ENCODE measurements at regions not wholly inside any gene's neighbourhood (a gene's known extent, or its start where the extent isn't known, plus 50 kb on each side); places are given as distances from the start of the nearest gene placed in this dataset.

DNA sequence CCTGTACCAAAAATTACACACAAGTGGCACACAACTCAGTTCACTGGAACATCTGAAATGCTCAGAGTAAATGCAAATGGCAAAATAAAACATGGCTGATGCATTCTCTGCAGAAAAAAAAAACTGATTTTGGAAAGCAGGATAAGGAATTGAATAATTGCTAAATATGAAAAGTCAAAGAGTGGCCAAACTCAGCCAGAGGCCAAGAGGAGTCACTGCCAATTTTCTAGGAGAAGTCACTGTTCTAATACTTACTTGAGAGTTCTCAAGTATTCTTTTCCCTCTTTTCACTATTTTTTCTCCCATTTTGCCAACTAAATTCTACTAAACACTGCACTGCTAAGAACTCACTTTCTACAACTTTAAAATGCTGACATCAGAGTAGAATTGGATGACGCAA lies 1018.6 kb downstream of the TUSC7 start:
- intact Hi-C loops (cut with DNase I): no loop called here
- WGBS (ENCODE audit: insufficient coverage, low coverage, low lambda C conversion rate, missing lambda C conversion rate): 41% methylated on average over 1 of the region's 1 CpG

DNA sequence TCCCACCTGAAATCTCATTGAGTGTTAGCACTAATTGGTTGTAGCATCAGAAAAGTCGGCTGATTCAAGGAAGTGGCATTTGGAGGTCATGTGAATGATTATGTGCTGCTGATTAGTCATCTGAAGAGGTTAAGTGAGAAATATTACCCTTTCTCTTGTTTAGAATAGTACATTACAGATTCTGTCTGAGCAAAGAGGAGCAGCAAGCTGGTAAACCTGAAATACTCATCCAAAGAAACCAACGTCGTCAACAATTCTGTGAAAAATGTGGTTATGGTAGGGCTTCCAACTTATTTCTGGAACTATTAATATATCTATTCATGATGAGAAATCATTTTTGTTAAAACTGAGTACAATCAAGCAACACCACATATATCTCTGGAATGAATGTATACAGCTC lies 1024.9 kb downstream of the TUSC7 start:
- Histone ChIP-seq H3K27me3 (no peaks in the 10 kb centered on the region), H3K4me3 (no peak overlapping the region), H3K9me3 (no peaks in the 10 kb centered on the region), H3K36me3 (no peaks in the 10 kb centered on the region), H3K4me1 (no peaks in the 10 kb centered on the region), H3K27ac (no peak overlapping the region)
- DNase-seq (no peak), ATAC-seq (no peak)
- intact Hi-C loops (cut with DNase I): no loop called here
- TF ChIP-seq, protein P1, sequence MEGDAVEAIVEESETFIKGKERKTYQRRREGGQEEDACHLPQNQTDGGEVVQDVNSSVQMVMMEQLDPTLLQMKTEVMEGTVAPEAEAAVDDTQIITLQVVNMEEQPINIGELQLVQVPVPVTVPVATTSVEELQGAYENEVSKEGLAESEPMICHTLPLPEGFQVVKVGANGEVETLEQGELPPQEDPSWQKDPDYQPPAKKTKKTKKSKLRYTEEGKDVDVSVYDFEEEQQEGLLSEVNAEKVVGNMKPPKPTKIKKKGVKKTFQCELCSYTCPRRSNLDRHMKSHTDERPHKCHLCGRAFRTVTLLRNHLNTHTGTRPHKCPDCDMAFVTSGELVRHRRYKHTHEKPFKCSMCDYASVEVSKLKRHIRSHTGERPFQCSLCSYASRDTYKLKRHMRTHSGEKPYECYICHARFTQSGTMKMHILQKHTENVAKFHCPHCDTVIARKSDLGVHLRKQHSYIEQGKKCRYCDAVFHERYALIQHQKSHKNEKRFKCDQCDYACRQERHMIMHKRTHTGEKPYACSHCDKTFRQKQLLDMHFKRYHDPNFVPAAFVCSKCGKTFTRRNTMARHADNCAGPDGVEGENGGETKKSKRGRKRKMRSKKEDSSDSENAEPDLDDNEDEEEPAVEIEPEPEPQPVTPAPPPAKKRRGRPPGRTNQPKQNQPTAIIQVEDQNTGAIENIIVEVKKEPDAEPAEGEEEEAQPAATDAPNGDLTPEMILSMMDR (IDR thresholded peaks at IDR 0.05): no peak
- no peak for TF ChIP-seq POLR2A (IDR thresholded peaks at IDR 0.05)
- 83% methylated on average over 3 of the region's 3 CpGs for WGBS (ENCODE audit: insufficient coverage, low coverage, low lambda C conversion rate, missing lambda C conversion rate)

More for the DNA sequence above, 1018.6 kb downstream of the TUSC7 start:
- Histone ChIP-seq H3K27ac (no peak overlapping the region), H3K4me1 (no peaks in the 10 kb centered on the region), H3K36me3 (no peaks in the 10 kb centered on the region), H3K27me3 (no peaks in the 10 kb centered on the region), H3K9me3 (no peaks in the 10 kb centered on the region), H3K4me3 (no peak overlapping the region)
- ATAC-seq (no peak), DNase-seq (no peak)
- no peak for TF ChIP-seq POLR2A (IDR thresholded peaks at IDR 0.05)
- TF ChIP-seq, protein P1 (IDR thresholded peaks at IDR 0.05): no peak

DNA sequence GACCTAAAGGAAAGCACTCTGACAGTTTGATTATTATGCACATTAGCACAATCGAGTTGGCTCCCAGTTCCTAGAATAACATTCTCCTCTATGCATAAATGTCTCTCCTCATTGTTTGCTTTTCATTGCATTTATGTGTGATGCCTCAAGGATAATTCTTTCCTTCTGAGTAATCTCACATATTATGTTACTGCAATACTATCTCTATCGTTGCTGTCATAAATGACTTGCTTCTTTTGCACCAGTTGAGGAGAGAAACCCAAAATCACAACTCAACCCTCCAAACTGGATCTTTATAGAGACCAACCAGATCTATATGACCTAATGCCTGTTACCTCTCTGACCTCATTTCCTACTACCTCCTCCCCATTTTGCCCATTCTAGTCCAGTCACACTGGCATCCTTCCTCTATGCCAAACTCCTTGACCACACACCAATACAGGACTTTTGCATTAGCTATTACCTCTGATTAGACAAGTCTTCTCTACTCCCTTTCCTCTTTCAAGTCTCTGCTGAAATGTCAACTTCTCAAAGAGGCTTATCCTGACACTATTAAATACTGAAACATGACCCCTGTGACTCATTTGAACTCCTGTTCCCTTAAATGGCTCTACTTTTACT lies 1026.0 kb downstream of the TUSC7 start:
- H3K4me3 ChIP-seq: no peak overlapping the region
- DNase-seq: no peak
- no peak for TF ChIP-seq POLR2A (IDR thresholded peaks at IDR 0.05)
- TF ChIP-seq, protein P1 (IDR thresholded peaks at IDR 0.05): no peak
- no peaks in the 10 kb centered on the region for H3K4me1 ChIP-seq
- H3K36me3 ChIP-seq: no peaks in the 10 kb centered on the region
- 42% methylated on average over 2 of the region's 2 CpGs for WGBS (ENCODE audit: insufficient coverage, low coverage, low lambda C conversion rate, missing lambda C conversion rate)
- H3K27me3 ChIP-seq: no peaks in the 10 kb centered on the region
- no peak overlapping the region for H3K27ac ChIP-seq
- intact Hi-C loops (cut with DNase I): no loop called here
- ATAC-seq: no peak
- H3K9me3 ChIP-seq: no peaks in the 10 kb centered on the region

DNA sequence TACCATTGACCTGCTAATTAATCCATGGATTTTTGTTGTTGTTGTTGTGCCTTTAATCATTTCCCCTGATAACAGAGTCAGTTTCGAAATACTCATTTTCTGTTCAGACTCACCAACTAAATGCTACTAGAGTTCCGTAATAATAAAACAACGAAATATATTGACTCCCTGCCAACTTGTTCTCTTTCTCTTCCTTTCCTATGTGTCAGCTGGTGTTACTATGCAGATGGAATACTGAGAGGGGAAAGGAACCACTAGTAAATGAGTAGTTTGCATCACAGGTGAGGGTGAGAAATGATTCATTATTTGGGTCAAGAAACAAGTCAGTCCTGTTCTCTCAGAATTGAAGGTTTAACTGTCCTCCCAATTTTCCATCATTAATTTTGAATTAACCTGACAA lies 1027.3 kb downstream of the TUSC7 start:
- no peaks in the 10 kb centered on the region for H3K4me1 ChIP-seq
- intact Hi-C loops (cut with DNase I): no loop called here
- no peak overlapping the region for H3K27ac ChIP-seq
- no peaks in the 10 kb centered on the region for H3K36me3 ChIP-seq
- DNase-seq (no peak), ATAC-seq (no peak)
- H3K4me3 ChIP-seq: no peak overlapping the region
- 39% methylated on average over 3 of the region's 3 CpGs for WGBS (ENCODE audit: insufficient coverage, low coverage, low lambda C conversion rate, missing lambda C conversion rate)
- no peaks in the 10 kb centered on the region for H3K9me3 ChIP-seq
- H3K27me3 ChIP-seq: no peaks in the 10 kb centered on the region
- TF ChIP-seq POLR2A (IDR thresholded peaks at IDR 0.05): no peak
- TF ChIP-seq, protein P1 (IDR thresholded peaks at IDR 0.05): no peak

DNA sequence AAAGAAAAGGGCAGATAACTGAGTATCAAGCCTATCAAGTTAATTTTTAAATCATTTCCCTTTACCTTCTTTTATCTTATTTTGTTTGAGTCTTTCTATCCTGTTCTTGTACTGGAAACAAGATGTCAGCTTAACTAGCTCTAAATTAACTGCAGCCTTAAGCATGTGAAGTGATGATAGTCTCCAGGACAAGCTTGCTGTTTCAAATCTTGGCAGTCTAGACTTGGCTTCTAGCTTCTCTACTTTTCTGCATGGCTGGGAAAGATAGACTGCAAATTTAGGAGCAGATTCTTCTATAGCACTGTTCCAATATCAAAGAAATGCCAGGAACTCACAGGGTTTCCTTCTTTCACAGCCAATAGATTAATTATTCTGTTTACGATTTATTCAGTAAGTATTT lies 1034.4 kb downstream of the TUSC7 start:
- no peak for ATAC-seq
- TF ChIP-seq, protein P1 (IDR thresholded peaks at IDR 0.05): no peak
- TF ChIP-seq POLR2A (IDR thresholded peaks at IDR 0.05): no peak
- Histone ChIP-seq H3K4me1 (no peaks in the 10 kb centered on the region), H3K27me3 (no peaks in the 10 kb centered on the region), H3K36me3 (no peaks in the 10 kb centered on the region), H3K4me3 (no peak overlapping the region), H3K9me3 (no peaks in the 10 kb centered on the region), H3K27ac (no peak overlapping the region)
- no peak for DNase-seq
- 56% methylated on average over 1 of the region's 1 CpG for WGBS (ENCODE audit: insufficient coverage, low coverage, low lambda C conversion rate, missing lambda C conversion rate)
- intact Hi-C loops (cut with DNase I): no loop called here

All from right lobe of liver (tissue), 6 donors.